ENCODE measurements at regions not wholly inside any gene's neighbourhood (a gene's known extent, or its start where the extent isn't known, plus 50 kb on each side); places are given as distances from the start of the nearest gene placed in this dataset.

DNA sequence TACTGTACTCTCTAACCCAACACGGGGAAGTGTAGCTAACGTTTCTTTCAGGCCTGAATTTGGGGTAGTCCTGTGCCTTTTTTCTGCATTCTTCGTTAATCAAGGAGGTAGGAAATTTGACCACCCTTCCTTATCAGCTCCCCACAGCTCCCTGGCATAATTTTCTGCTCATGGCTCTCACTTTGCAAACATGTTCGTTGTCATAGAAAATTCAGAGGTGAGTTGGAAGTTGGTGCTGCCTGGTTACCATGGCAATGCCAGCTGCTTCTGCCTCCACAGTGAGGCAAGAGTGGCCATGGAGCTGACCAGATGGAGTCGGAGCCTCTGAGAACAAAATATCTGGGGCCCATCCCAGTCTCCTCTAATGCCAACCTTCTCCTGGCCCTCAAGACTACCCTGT lies 116.6 kb upstream of the BOD1 start:
- Histone ChIP-seq H3K9me3 (ENCODE audit: control insufficient read depth, low read length) (no peaks in the 10 kb centered on the region), H3K27ac (ENCODE audit: insufficient read depth, low read depth, low read length, poor library complexity, severe bottlenecking) (no peak overlapping the region), H3K4me1 (ENCODE audit: control insufficient read depth, insufficient read depth, low read length) (peaks cover 7% of the 10 kb centered on the region), H3K27me3 (ENCODE audit: control insufficient read depth, insufficient read depth, low read length, poor library complexity, severe bottlenecking) (no peaks in the 10 kb centered on the region), H3K4me3 (ENCODE audit: insufficient read depth, low read depth, low read length) (no peak overlapping the region), H3K36me3 (ENCODE audit: control insufficient read depth, insufficient read depth, low read length) (no peaks in the 10 kb centered on the region)
- 96% methylated on average over 5 of the region's 5 CpGs for WGBS, 2 experiments

DNA sequence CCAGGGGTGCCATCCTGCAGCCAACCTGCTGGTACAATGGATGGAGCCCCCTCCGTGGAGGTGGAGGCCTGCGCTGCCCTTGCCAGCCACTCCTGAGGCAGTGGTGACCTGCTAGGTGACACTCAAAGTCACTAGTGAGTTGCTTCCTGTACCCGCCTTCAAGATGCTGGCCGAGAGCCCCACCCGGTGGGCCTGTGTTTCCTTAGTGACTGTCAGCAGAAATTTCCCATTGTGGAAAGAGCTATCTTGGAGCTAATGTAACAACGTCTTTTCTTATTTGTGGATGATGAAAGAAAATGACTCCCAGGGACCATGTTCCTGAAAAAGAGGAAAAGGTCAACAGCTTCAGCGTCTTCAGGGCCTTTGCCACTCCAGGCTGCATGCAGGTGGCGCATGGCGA lies 117.0 kb upstream of the BOD1 start:
- Histone ChIP-seq H3K27ac (ENCODE audit: insufficient read depth, low read depth, low read length, poor library complexity, severe bottlenecking) (no peak overlapping the region), H3K36me3 (ENCODE audit: control insufficient read depth, insufficient read depth, low read length) (no peaks in the 10 kb centered on the region), H3K27me3 (ENCODE audit: control insufficient read depth, insufficient read depth, low read length, poor library complexity, severe bottlenecking) (no peaks in the 10 kb centered on the region), H3K4me1 (ENCODE audit: control insufficient read depth, insufficient read depth, low read length) (peaks cover 7% of the 10 kb centered on the region), H3K4me3 (ENCODE audit: insufficient read depth, low read depth, low read length) (no peak overlapping the region), H3K9me3 (ENCODE audit: control insufficient read depth, low read length) (no peaks in the 10 kb centered on the region)
- 93 to 95% methylated on average over 9 of the region's 9 CpGs for WGBS, 2 experiments

GRCh38 chr5:173733831-173734501 lies 117.5 kb upstream of the BOD1 start:
- Histone ChIP-seq H3K27me3 (ENCODE audit: control insufficient read depth, insufficient read depth, low read length, poor library complexity, severe bottlenecking) (no peaks in the 10 kb centered on the region), H3K4me1 (ENCODE audit: control insufficient read depth, insufficient read depth, low read length) (peaks cover 7% of the 10 kb centered on the region), H3K4me3 (ENCODE audit: insufficient read depth, low read depth, low read length) (no peak overlapping the region), H3K36me3 (ENCODE audit: control insufficient read depth, insufficient read depth, low read length) (no peaks in the 10 kb centered on the region), H3K27ac (ENCODE audit: insufficient read depth, low read depth, low read length, poor library complexity, severe bottlenecking) (no peak overlapping the region), H3K9me3 (ENCODE audit: control insufficient read depth, low read length) (no peaks in the 10 kb centered on the region)
- 90 to 91% methylated on average over 18 of the region's 18 CpGs for WGBS, 2 experiments

- WGBS, 2 experiments: 88 to 91% methylated on average over 10 of the region's 10 CpGs
- no peaks in the 10 kb centered on the region for H3K9me3 ChIP-seq (ENCODE audit: control insufficient read depth, low read length)
- H3K27me3 ChIP-seq (ENCODE audit: control insufficient read depth, insufficient read depth, low read length, poor library complexity, severe bottlenecking): no peaks in the 10 kb centered on the region
- H3K4me1 ChIP-seq (ENCODE audit: control insufficient read depth, insufficient read depth, low read length): peaks cover 7% of the 10 kb centered on the region
- no peak overlapping the region for H3K4me3 ChIP-seq (ENCODE audit: insufficient read depth, low read depth, low read length)
- H3K36me3 ChIP-seq (ENCODE audit: control insufficient read depth, insufficient read depth, low read length): no peaks in the 10 kb centered on the region
- H3K27ac ChIP-seq (ENCODE audit: insufficient read depth, low read depth, low read length, poor library complexity, severe bottlenecking): no peak overlapping the region
Measured at GRCh38 chr5:173734716-173735115, 118.3 kb upstream of the BOD1 start.

- no peaks in the 10 kb centered on the region for H3K36me3 ChIP-seq (ENCODE audit: control insufficient read depth, insufficient read depth, low read length)
- no peaks in the 10 kb centered on the region for H3K27me3 ChIP-seq (ENCODE audit: control insufficient read depth, insufficient read depth, low read length, poor library complexity, severe bottlenecking)
- WGBS, 2 experiments: 73 to 79% methylated on average over 11 of the region's 11 CpGs
- H3K4me1 ChIP-seq (ENCODE audit: control insufficient read depth, insufficient read depth, low read length): peaks cover 7% of the 10 kb centered on the region
- H3K4me3 ChIP-seq (ENCODE audit: insufficient read depth, low read depth, low read length): no peak overlapping the region
- no peak overlapping the region for H3K27ac ChIP-seq (ENCODE audit: insufficient read depth, low read depth, low read length, poor library complexity, severe bottlenecking)
- H3K9me3 ChIP-seq (ENCODE audit: control insufficient read depth, low read length): no peaks in the 10 kb centered on the region
Measured at GRCh38 chr5:173735184-173735583, 118.7 kb upstream of the BOD1 start.

DNA sequence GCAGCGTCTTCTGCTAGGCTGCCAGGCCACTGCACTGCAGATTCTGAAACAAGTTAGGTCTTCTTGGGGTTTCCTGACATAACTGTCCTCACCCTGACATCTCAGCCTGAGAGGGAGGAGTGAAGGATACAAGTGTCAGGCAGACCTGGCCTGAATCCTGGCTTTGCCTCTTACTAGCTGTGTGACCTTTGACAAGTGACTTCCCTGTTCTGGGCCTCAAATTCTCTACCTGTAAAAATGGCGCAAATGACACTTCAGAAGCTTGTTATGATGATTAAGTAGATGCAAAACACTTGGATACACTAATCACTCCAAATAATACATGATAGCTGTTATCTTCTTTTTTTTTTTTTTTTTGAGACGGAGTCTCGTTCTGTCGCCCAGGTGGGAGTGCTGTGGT lies 119.2 kb upstream of the BOD1 start:
- 91 to 97% methylated on average over 2 of the region's 5 CpGs for WGBS, 2 experiments
- Histone ChIP-seq H3K4me3 (ENCODE audit: insufficient read depth, low read depth, low read length) (no peak overlapping the region), H3K27me3 (ENCODE audit: control insufficient read depth, insufficient read depth, low read length, poor library complexity, severe bottlenecking) (no peaks in the 10 kb centered on the region), H3K9me3 (ENCODE audit: control insufficient read depth, low read length) (no peaks in the 10 kb centered on the region), H3K27ac (ENCODE audit: insufficient read depth, low read depth, low read length, poor library complexity, severe bottlenecking) (no peak overlapping the region), H3K36me3 (ENCODE audit: control insufficient read depth, insufficient read depth, low read length) (no peaks in the 10 kb centered on the region), H3K4me1 (ENCODE audit: control insufficient read depth, insufficient read depth, low read length) (peaks cover 7% of the 10 kb centered on the region)

GRCh38 chr5:173736374-173736773 lies 119.9 kb upstream of the BOD1 start:
- H3K9me3 ChIP-seq (ENCODE audit: control insufficient read depth, low read length): no peaks in the 10 kb centered on the region
- H3K4me1 ChIP-seq (ENCODE audit: control insufficient read depth, insufficient read depth, low read length): peaks cover 7% of the 10 kb centered on the region
- H3K36me3 ChIP-seq (ENCODE audit: control insufficient read depth, insufficient read depth, low read length): no peaks in the 10 kb centered on the region
- no peaks in the 10 kb centered on the region for H3K27me3 ChIP-seq (ENCODE audit: control insufficient read depth, insufficient read depth, low read length, poor library complexity, severe bottlenecking)
- no peak overlapping the region for H3K4me3 ChIP-seq (ENCODE audit: insufficient read depth, low read depth, low read length)
- no peak overlapping the region for H3K27ac ChIP-seq (ENCODE audit: insufficient read depth, low read depth, low read length, poor library complexity, severe bottlenecking)
- WGBS, 2 experiments: 86% methylated on average over 4 of the region's 4 CpGs

- Histone ChIP-seq H3K4me3 (ENCODE audit: insufficient read depth, low read depth, low read length) (no peak overlapping the region), H3K27me3 (ENCODE audit: control insufficient read depth, insufficient read depth, low read length, poor library complexity, severe bottlenecking) (no peaks in the 10 kb centered on the region), H3K4me1 (ENCODE audit: control insufficient read depth, insufficient read depth, low read length) (peaks cover 7% of the 10 kb centered on the region), H3K9me3 (ENCODE audit: control insufficient read depth, low read length) (no peaks in the 10 kb centered on the region), H3K36me3 (ENCODE audit: control insufficient read depth, insufficient read depth, low read length) (no peaks in the 10 kb centered on the region), H3K27ac (ENCODE audit: insufficient read depth, low read depth, low read length, poor library complexity, severe bottlenecking) (no peak overlapping the region)
- 78% methylated on average over 8 of the region's 8 CpGs for WGBS, 2 experiments
Measured at GRCh38 chr5:173736923-173737412, 120.5 kb upstream of the BOD1 start.

GRCh38 chr5:173739741-173740140 lies 123.3 kb upstream of the BOD1 start:
- Histone ChIP-seq H3K36me3 (ENCODE audit: control insufficient read depth, insufficient read depth, low read length) (no peaks in the 10 kb centered on the region), H3K4me1 (ENCODE audit: control insufficient read depth, insufficient read depth, low read length) (peaks cover 10% of the 10 kb centered on the region), H3K9me3 (ENCODE audit: control insufficient read depth, low read length) (no peaks in the 10 kb centered on the region), H3K27ac (ENCODE audit: insufficient read depth, low read depth, low read length, poor library complexity, severe bottlenecking) (no peak overlapping the region), H3K4me3 (ENCODE audit: insufficient read depth, low read depth, low read length) (no peak overlapping the region), H3K27me3 (ENCODE audit: control insufficient read depth, insufficient read depth, low read length, poor library complexity, severe bottlenecking) (no peaks in the 10 kb centered on the region)
- 86 to 91% methylated on average over 5 of the region's 5 CpGs for WGBS, 2 experiments

- no peaks in the 10 kb centered on the region for H3K9me3 ChIP-seq (ENCODE audit: control insufficient read depth, low read length)
Measured at GRCh38 chr5:173740400-173740799, 124.0 kb upstream of the BOD1 start.

More at GRCh38 chr5:173740400-173740799, 124.0 kb upstream of the BOD1 start:
- Histone ChIP-seq H3K36me3 (ENCODE audit: control insufficient read depth, insufficient read depth, low read length) (no peaks in the 10 kb centered on the region), H3K27me3 (ENCODE audit: control insufficient read depth, insufficient read depth, low read length, poor library complexity, severe bottlenecking) (no peaks in the 10 kb centered on the region), H3K4me3 (ENCODE audit: insufficient read depth, low read depth, low read length) (no peak overlapping the region), H3K4me1 (ENCODE audit: control insufficient read depth, insufficient read depth, low read length) (peaks cover 15% of the 10 kb centered on the region), H3K27ac (ENCODE audit: insufficient read depth, low read depth, low read length, poor library complexity, severe bottlenecking) (no peak overlapping the region)
- 90 to 95% methylated on average over 10 of the region's 10 CpGs for WGBS, 2 experiments
